GM18499 (cell line): ENCODE measurements at regions not wholly inside any gene's neighbourhood (a gene's known extent, or its start where the extent isn't known, plus 50 kb on each side); places are given as distances from the start of the nearest gene placed in this dataset.
"Not testable (repeated sequence)": the region's sequence is repeated elsewhere in the genome, so short reads cannot be mapped to it uniquely, and the experiment has no call there.

ENCODE experiments used
- ATAC-seq: cut with Tn5 transposase; IDR thresholded peaks from one replicate; pipeline ENCODE4 v1.9.1; 2021; ENCODE audit warnings: moderate number of reproducible peaks; ENCODE audit not compliant: insufficient read depth, unreplicated experiment

DNA sequence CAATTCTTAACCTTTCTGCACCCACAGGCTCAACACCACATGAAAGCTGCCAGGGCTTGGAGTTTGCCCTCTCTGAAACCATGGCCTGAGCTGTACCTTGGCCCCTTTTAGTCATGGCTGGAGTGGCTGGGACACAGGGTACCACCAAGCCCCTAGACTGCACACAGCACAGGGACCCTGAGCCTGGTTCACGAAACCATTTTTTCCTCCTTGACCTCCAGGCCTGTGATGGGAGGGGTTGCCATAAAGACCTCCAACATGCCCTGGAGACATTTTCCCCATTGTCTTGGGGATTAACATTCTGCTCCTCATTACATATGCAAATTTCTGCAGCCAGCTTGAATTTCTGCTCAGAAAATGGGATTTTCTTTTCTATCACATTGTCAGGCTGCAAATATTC, 113.4 kb downstream of the XPNPEP1 start:
- ATAC-seq, result not testable (repeated sequence)

DNA sequence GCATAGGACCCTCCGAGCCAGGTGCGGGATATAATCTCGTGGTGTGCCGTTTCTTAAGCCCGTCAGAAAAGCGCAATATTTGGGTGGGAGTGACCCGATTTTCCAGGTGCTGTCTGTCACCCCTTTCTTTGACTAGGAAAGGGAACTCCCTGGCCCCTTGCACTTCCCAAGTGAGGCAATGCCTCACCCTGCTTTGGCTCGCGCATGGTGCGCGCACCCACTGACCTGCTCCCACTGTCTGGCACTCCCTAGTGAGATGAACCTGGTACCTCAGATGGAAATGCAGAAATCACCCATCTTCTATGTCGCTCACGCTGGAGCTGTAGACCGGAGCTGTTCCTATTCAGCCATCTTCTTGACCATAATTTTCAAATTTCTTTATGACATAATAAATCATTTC, 122.1 kb downstream of the XPNPEP1 start:
- not testable (repeated sequence) for ATAC-seq

DNA sequence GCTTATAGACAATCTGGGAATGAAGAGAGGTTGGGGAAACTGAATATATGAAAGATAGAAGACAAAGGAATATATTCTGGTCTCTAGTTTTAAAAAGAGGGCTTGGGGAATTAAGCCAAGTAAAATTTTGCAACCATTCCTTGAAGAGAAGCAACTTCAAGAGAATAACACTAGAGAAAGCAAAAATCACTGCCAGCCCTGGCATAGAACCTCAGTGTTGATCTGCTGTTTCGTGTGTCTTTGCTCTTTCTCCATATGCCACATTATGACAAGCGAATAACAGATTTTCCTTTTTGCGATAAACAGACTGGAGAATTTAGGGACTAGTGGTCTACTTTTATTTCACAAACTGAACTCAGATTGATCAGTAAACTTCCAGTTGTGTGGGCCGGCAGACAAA, 132.7 kb downstream of the XPNPEP1 start:
- no peak for ATAC-seq

DNA sequence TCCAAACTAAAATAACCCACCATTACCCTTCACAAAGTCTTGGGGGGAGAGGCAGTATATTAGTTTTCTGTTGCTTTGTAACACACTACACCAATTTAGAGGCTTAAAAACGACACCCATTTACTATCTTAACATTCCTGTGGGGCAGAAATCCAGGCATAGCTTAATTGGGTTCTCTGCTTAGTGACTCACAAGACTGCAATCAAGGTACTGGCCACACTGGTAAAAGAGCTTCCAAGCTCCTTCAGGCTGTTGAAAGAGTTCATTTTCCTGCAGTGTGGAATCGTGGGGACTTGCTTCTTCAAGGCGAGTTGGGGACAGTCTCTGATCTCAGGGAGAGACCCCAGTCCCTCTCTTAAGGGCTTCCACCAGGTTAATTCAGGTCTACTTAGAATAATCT, 139.1 kb downstream of the XPNPEP1 start:
- ATAC-seq, result no peak

DNA sequence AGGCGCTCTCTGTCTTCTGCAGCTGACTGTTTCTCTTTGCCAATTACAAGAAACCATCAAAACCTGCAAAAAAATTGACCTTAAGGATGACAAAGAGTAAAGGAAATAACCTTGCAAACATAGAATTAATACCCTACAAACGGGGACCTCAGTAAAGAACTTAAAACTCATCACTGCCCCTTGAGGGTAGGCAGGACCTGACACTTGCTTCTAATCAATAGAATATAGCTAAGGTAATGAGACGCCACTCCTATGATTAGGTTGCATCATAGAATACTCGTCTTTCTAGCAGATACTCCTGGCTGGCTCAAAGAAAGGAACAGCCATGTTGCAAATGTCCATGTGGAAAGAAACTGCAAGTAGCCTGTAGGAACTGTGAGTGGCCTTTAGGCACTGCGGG, 140.0 kb downstream of the XPNPEP1 start:
- ATAC-seq, result no peak

DNA sequence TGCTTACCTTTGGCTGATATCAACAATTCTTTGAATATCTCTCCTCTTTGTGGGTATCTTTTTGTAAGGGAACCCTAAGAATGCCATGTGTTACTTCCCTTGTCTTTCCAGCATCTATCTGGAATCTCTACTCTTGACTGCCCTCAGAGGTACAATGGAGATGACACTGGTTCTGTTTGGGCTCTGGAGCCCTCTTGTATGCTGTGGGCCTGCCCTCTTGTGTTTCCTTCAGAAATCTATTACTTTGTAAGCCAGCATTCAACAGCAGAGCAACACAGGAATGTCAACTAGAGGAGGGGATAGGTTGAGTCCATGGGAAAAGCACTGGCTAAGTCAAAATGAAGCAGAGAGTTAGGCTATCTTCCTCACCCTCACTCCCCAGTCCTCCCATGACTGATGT, 142.3 kb downstream of the XPNPEP1 start:
- ATAC-seq, result no peak

DNA sequence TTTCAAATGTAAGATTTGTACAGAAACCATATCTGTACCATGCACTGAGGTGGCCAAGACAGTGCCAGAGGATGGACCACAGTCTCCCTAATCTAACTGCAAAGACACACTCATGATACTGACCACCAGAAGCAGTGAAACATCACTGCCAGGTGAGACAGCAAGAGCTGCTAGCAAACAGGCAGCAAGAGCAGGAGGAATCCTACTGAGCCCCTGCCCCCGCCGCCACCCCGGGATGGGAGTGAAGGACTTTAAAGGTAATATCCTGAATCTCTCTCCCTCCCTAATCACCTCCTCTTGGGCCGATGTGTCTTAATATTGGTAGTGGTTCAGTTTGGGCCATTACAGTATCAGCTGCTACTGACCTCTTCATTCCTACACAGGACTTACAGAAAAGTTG, 144.3 kb downstream of the XPNPEP1 start:
- no peak for ATAC-seq

DNA sequence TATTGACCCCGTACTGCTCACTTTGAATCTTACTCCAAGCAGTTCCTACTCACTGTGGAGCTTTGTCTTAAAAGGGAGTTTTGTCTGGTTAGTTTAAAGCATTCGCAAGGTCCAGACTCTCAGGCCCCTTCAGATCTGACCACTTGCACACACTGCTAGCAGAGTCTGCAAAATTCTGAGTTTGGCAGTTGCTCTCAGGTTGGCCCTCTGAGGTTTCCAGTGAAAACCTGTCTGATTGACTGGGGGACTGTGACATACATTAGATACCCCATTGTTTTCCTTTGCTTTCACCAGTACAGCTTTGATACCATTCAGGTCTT, 149.2 kb downstream of the XPNPEP1 start:
- no peak for ATAC-seq

DNA sequence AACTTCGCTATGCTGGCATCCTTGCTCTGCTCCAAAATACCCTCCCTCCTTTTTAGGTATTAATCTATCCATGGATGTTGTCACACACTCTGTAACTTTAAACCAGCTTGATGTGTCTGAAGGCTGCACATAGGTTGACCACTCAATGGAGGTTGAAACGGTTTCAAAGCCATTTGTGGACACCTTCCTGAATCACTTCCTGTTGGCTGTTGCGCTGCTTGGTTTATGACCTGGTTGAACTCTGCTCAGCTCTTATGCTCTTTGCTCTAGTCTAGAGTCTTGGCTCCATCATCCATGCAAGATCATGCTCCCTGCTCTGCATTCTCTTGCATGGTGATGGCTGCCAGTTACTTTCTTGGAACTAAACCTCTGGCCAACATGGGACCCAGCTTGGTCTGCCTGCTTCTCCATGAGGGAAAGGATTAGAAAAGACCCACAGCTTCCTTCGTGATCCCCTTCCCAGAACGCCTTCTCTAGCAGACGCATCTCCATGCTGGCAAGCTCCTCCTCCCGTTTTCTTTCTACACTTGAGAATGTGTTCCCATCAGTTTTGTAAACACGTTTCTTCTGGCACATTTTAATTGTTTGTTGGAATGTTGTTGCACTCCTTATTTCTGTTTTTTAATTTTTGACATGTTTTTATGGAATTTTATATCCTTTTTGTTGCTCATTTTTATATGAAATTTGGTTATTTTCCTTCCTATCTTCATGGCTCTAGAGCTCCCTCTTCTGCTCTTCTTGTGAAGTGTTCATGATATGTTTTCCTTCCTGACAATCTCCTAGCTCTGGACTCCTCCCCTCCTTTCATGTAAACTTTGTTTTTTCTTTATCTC, 149.8 kb downstream of the XPNPEP1 start:
- ATAC-seq, result no peak

DNA sequence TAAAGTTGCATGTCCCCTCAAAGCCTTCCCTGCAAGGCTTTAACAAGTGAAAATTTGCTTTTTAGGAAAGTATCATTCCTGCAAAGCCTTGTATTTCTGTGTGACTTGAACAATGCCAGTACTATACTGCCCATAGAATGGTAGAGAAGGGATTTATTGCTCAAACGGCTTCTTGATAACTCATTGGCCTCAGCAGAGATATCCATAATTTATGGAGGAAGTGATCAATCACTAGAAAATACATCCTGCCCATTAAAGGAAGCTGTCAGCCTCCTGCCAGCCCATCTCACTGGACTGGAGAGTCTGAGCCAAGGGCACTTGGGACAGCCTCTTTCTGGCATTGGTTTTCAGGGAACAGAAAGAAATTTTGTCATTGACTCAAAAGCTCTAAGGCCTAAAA, 152.6 kb downstream of the XPNPEP1 start:
- ATAC-seq, result no peak

DNA sequence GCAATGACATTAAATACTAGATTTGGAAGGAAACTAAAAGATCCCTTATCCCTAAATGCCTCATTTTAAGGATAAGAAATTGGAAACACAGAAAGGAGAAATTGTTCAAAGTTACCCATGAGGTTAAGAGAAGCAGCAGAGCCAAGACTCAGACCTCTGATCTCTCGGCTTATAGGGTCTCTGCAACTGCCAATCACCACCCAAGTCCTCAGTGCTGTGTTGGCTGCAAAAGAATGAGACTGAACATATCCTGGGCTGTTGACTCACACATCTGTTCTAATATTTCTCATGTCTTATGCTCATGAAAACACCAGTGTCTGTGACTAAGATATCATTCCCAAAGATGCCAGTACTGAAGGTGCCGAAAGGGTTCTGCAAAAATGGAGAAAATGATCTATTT, 153.3 kb downstream of the XPNPEP1 start:
- ATAC-seq, result no peak

DNA sequence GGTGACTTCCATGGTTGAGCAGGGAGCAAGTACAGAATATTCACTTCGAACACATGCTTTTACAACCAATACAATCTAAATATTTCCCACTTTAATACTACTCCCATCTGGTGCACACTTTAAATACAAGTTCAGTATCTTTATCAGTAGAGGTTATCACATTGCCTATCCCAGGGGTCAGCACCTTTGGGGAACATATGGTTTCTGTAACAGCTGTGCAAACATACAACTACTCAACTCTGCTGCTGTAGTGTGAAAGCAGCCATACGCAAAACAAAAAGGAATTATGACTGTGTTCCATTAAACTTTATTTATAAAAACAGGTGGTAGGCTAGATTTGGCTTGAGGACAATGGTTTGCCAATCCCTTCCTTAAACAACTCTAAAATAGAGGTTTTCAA, 157.5 kb downstream of the XPNPEP1 start:
- ATAC-seq, result no peak

DNA sequence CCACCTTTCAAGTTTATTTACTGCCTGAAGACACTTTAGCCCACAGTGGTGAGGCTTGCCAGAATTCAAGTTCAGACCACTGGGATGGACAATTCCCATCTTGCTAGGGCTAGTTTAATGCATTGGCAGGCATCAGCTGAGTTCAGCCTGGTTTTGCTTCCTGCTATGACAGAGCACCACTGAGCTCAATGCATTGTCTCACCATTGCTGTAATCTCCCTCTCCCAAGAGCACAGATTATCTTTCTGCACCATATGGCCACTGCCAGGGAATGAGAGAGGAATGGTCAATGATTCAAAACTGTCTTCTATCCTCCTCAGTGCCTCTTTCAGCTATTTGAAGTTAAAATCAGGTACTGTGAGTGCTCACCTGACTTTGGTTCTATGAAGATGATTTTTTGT, 160.8 kb downstream of the XPNPEP1 start:
- no peak for ATAC-seq

DNA sequence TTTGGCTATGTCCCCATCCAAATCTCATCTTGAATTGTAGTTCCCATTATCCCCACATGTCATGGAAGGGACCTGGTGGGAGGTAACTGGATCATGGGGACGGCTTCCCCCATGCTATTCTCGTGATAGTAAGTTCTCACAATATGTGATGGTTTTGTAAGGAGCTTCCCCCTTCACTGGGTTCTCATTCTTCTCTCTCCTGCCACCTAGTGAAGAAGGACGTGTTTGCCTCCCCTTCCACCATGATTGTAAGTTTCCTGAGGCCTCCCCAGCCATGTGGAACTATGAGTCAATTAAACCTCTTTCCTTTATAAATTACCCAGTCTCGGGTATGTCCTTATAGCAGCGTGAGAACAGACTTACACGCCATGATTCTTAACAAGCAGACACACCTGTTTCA, 165.6 kb downstream of the XPNPEP1 start:
- ATAC-seq, result not testable (repeated sequence)

DNA sequence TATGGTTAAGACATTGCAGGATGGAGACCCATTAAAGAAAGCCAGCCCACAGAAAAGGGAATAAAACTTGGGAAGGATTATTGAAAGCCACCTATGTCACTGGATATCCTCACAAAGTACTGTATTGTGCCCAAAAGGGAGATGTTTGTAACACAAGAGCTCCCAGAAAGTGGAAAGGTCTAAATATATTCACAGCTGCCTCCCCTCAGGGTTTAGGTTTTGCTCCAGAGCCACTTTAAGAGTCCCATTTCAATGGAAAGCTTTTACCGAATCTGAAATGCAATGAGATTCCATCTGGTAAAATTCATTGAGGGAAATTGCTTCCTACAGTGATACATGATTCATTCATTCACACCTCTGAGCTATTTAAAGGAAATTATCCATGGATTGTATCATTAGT, 176.4 kb downstream of the XPNPEP1 start:
- no peak for ATAC-seq

DNA sequence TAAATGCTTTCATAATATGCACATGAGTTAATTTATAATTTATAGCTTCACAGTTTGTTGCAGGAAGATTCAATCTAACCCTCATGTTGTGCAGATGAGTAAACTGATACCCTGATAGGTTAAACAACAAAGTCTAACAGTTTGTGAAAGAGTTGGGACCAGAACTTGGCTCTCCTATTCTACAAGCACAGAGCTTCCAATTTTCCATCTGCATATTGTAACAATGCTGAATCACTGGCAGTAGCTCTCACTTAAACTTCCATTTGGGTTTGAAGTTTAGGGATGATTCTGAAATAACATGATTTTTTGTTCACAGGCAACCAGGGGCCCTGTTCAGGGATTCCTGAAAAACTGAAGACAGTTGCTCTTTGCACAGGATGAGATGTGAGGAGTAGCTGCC, 179.3 kb downstream of the XPNPEP1 start:
- no peak for ATAC-seq

DNA sequence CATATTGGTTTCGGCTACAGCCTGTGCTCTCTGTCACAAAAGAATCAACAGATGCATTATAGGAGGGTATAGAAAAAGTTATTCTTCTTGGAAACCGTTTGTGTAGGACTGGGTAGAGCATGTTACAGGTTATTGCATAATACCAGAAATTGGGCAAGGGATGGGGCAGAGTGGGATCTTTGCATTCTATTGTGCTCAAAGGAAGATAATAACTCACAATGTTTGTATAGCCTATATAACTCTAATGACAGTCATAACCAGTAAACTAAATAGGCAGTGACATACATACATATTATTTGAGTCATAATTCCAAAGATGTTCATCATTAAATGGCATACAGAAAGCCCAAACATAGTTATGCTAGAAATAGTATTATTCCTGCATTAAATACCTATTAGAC, 179.7 kb downstream of the XPNPEP1 start:
- ATAC-seq, result no peak

DNA sequence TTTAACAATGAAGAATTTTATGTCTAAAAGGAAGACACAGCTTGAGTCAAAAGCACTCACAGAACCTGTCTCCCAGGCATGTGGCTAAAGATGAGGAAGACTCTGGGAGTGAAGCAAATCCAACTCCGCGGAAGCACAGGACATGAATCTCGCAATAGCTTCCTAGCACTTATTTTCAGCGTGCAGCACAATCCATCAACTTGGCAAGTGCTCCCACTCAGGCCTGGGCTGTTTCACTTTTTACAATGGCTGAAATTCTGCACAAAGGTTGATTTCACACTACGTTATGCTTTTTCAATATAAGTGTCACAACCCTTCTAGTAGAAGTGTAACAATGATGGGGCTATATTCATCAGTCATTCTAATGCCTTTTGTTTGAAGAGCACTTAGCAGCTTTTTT, 180.2 kb downstream of the XPNPEP1 start:
- ATAC-seq, result no peak

DNA sequence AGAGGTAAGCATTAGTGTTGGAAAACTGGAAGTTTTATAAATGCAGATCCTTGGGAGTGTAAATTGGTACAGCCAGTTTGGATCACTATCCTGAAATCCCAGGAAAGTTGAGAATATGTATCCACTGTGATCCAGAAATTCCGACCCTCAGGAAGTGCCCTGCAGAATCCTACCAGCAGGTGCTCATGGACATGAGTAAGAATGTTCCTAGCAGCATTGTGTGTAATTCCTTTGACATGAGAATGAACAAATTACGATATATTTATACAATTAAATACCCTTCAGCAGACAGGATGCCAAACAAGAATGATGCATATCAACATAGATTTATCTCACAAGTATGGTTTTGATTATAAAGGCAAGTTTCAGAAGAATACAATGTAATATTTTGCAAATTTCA, 181.6 kb downstream of the XPNPEP1 start:
- ATAC-seq, result no peak

DNA sequence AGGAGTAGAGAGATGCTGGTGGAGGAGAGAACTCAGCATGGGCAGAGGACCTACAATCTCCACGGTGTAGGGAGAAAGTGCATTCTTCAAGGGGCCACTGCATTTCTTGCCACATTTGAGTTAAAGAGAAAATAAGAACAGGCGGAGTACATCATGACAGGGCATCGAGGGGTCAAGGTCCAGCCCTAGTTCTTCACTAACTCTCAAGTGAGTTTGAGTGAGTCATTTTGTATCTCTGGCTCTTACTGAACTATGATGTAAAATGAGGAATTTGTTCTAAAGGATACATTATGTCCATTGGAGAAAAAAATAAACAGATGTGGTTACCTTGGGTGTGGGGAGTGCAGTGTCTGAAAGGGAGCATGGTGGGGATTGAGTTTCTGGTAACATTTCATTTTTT, 182.9 kb downstream of the XPNPEP1 start:
- no peak for ATAC-seq

DNA sequence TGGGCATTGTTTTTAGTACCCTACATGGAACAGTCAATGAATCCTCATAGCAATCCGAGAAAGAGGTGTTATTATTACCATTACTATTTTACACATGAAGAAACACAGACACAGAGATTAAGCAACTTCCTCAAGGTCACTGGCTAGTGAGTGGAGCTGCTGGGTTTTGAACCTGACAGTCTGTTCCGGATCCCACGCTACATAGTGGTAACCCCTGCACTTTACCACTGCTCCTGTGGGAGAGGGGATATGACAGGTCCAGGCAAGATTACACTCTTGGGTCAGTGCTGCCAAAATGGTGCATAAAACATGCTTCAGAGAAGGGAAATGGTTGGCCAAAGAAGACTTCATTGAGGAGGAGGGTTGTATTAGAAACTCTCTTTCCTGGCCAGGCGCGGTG, 185.7 kb downstream of the XPNPEP1 start:
- no peak for ATAC-seq

DNA sequence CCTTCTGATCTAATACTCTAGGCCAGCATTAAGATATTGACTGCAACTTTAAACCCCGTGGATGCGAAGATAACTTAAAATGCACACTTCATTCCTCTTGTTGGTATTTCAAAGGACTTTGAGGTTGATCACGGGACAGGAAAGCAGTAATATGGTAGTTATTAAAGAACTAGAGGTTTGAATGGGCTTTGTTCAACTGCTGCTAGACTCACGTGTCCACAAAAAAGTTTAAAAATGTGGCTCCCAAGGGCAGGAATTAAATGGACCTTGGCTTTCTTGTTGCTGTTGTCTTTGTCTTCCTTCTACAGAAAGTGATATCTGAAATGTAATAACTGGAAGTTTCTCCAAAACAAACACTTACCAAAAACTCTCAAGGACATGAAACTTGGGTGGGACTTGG, 186.3 kb downstream of the XPNPEP1 start:
- no peak for ATAC-seq

DNA sequence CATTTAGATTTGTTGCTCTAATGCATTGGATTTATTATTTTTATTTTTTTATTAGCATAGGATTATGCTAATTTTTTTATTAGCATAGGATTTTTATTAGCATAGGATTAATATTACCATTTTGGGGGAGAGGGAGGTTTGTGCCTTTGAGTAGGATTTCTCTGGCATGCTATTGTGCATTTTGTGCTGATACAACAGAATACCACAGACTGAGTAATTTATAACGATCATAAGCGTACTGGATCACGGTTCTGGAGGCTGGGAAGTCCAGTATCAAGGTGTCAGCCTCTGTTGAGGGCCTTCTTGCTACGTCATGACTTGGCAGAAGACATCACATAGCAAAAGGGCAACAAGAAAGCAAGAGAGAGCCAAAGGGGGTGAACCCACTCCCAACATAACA, 187.5 kb downstream of the XPNPEP1 start:
- ATAC-seq, result no peak
